ENCODE measurements at regions not wholly inside any gene's neighbourhood (a gene's known extent, or its start where the extent isn't known, plus 50 kb on each side); places are given as distances from the start of the nearest gene placed in this dataset.
"Not testable (repeated sequence)": the region's sequence is repeated elsewhere in the genome, so short reads cannot be mapped to it uniquely, and the experiment has no call there.

DNA sequence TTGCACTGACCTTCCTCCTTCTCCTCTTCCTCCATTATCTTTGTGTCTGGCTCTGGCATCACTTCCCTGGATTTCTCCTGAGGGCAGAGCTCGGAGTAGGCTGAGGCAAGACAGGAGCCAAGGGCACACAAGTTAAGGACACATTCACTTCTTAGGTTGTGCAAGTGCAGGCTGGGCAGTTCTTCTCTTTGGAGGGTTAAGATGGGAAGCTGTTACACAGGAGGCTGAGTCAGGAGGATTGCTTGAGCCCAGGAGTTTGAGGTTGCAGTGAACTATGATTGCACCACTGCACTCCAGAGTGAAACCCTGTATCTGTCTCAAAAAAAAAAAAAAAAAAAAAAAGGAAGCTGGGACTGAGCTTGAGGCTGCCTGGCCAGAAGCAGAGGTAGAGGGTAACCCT lies 176.2 kb upstream of the ANKRD28 start:
- H3K27ac Mint-ChIP-seq = no peak overlapping the region
- DNase-seq = no peak
- ATAC-seq (ENCODE audit: low read depth in 2 of 2) = no peak
- peaks cover 0 to 6% (median 4%) of the 10 kb centered on the region in 3 donors for H3K27me3 Mint-ChIP-seq
- H3K36me3 Mint-ChIP-seq = no peaks in the 10 kb centered on the region
- H3K4me3 Mint-ChIP-seq = no peak overlapping the region
- H3K9me3 Mint-ChIP-seq = peaks cover 0 to 6% (median 0%) of the 10 kb centered on the region in 7 donors
- no peaks in the 10 kb centered on the region for H3K4me1 Mint-ChIP-seq

- Mint-ChIP-seq H3K4me1 (no peaks in the 10 kb centered on the region), H3K27ac (no peak overlapping the region), H3K9me3 (peaks cover 0 to 7% (median 0%) of the 10 kb centered on the region in 7 donors), H3K27me3 (peaks cover 0 to 6% (median 4%) of the 10 kb centered on the region in 3 donors), H3K36me3 (no peaks in the 10 kb centered on the region), H3K4me3 (no peak overlapping the region)
- DNase-seq = no peak
- no peak for ATAC-seq (ENCODE audit: low read depth in 2 of 2)
Measured at GRCh38 chr3:15974647-15975046, 176.9 kb upstream of the ANKRD28 start.

DNA sequence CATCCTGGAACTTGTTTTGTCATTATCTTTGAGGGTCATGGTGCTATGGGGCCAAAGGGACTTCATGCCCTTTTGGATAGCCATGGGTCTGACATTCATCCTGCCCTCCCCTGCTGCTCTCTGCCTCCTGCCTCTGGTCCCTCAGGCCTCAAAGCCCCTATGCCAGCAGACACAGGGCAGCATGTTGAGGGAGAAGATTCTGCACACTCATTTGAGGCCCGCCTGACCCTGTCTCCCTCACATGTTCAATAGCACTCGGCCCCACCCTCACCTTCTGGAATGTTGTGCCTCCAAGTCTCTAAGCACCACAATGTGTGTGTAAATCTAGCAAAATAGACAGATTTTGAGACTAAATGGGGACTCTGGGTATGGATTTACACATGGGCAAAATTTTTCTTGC lies 178.7 kb upstream of the ANKRD28 start:
- no peak overlapping the region for H3K27ac Mint-ChIP-seq

GRCh38 chr3:15977090-15977489 lies 179.3 kb upstream of the ANKRD28 start:
- no peaks in the 10 kb centered on the region for H3K4me1 Mint-ChIP-seq
- H3K36me3 Mint-ChIP-seq = no peaks in the 10 kb centered on the region
- H3K27me3 Mint-ChIP-seq = peaks cover 0 to 6% (median 4%) of the 10 kb centered on the region in 3 donors
- peaks cover 0 to 1% (median 0%) of the 10 kb centered on the region in 7 donors for H3K9me3 Mint-ChIP-seq
- H3K27ac Mint-ChIP-seq = no peak overlapping the region
- no peak for DNase-seq
- no peak for ATAC-seq (ENCODE audit: low read depth in 2 of 2)
- H3K4me3 Mint-ChIP-seq = no peak overlapping the region

More for the DNA sequence above, 178.7 kb upstream of the ANKRD28 start:
- DNase-seq (no peak), ATAC-seq (ENCODE audit: low read depth in 2 of 2) (no peak)
- no peaks in the 10 kb centered on the region for H3K4me1 Mint-ChIP-seq
- no peaks in the 10 kb centered on the region for H3K36me3 Mint-ChIP-seq
- H3K27me3 Mint-ChIP-seq = peaks cover 0 to 6% (median 4%) of the 10 kb centered on the region in 3 donors
- peaks cover 0 to 1% (median 0%) of the 10 kb centered on the region in 7 donors for H3K9me3 Mint-ChIP-seq
- H3K4me3 Mint-ChIP-seq = no peak overlapping the region

DNA sequence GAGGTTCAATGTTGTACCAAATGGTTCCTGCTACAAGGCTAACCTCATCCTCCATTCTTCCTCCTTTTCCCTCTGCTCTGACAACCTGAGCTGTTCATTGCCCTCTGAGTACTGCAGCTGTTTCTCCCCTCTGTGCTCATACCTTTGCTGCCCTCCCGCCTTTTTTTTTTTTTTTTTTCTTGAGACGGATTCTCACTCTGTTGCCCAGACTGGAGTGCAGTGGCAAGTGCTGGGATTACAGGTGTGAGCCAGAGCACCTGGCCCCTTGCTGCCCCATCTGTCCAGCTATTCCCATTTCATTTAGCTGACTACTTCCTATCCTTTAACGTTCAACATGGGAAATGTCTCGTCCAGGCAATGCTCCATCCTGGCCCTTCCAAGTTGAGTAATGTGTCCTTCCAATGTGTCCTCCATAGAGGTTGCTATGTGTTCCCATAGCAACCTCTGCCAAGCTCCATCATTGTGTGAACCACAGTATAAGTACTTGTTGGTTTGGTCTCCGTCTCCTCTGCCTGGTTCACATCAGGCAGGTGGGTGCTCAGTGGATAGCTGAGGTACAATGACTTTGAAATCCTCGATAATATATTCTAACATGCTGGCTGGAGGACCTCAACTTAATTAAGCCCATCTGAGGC lies 179.9 kb upstream of the ANKRD28 start:
- H3K27me3 Mint-ChIP-seq = peaks cover 0 to 6% (median 4%) of the 10 kb centered on the region in 3 donors
- ATAC-seq (ENCODE audit: low read depth in 2 of 2) = no peak
- peaks cover 0 to 1% (median 0%) of the 10 kb centered on the region in 7 donors for H3K9me3 Mint-ChIP-seq
- H3K4me1 Mint-ChIP-seq = no peaks in the 10 kb centered on the region
- DNase-seq = no peak
- no peak overlapping the region for H3K27ac Mint-ChIP-seq
- H3K36me3 Mint-ChIP-seq = no peaks in the 10 kb centered on the region
- no peak overlapping the region for H3K4me3 Mint-ChIP-seq

- H3K9me3 Mint-ChIP-seq = peaks cover 0 to 1% (median 0%) of the 10 kb centered on the region in 7 donors
- H3K27me3 Mint-ChIP-seq = peaks cover 0 to 6% (median 4%) of the 10 kb centered on the region in 3 donors
- H3K36me3 Mint-ChIP-seq = no peaks in the 10 kb centered on the region
- H3K4me3 Mint-ChIP-seq = no peak overlapping the region
- no peaks in the 10 kb centered on the region for H3K4me1 Mint-ChIP-seq
- ATAC-seq (ENCODE audit: low read depth in 2 of 2) (no peak), DNase-seq (no peak)
- H3K27ac Mint-ChIP-seq = no peak overlapping the region
Measured at GRCh38 chr3:15978801-15979200, 181.0 kb upstream of the ANKRD28 start.

- no peaks in the 10 kb centered on the region for H3K4me1 Mint-ChIP-seq
- no peak for DNase-seq
- H3K27ac Mint-ChIP-seq = no peak overlapping the region
- ATAC-seq (ENCODE audit: low read depth in 2 of 2) = no peak
- H3K36me3 Mint-ChIP-seq = no peaks in the 10 kb centered on the region
- peaks cover 0 to 6% (median 4%) of the 10 kb centered on the region in 3 donors for H3K27me3 Mint-ChIP-seq
- H3K4me3 Mint-ChIP-seq = no peak overlapping the region
- H3K9me3 Mint-ChIP-seq = peaks cover 0 to 1% (median 0%) of the 10 kb centered on the region in 7 donors
Measured at GRCh38 chr3:15979495-15979894, 181.7 kb upstream of the ANKRD28 start.

GRCh38 chr3:15979900-15980299 lies 182.1 kb upstream of the ANKRD28 start:
- no peaks in the 10 kb centered on the region for H3K4me1 Mint-ChIP-seq
- ATAC-seq (ENCODE audit: low read depth in 2 of 2) (no peak), DNase-seq (no peak)
- peaks cover 0 to 1% (median 0%) of the 10 kb centered on the region in 7 donors for H3K9me3 Mint-ChIP-seq
- H3K27me3 Mint-ChIP-seq = peaks cover 0 to 6% (median 4%) of the 10 kb centered on the region in 3 donors
- no peaks in the 10 kb centered on the region for H3K36me3 Mint-ChIP-seq
- no peak overlapping the region for H3K4me3 Mint-ChIP-seq
- no peak overlapping the region for H3K27ac Mint-ChIP-seq

GRCh38 chr3:15982243-15982642 lies 184.5 kb upstream of the ANKRD28 start:
- Mint-ChIP-seq H3K4me1 (no peaks in the 10 kb centered on the region), H3K36me3 (peaks cover 4 to 6% of the 10 kb centered on the region in 2 donors), H3K27me3 (peaks cover 0 to 8% (median 4%) of the 10 kb centered on the region in 3 donors), H3K9me3 (peaks cover under 1 to 13% (median 6%) of the 10 kb centered on the region in 7 donors), H3K27ac (no peak overlapping the region), H3K4me3 (no peak overlapping the region)
- DNase-seq (no peak), ATAC-seq (ENCODE audit: low read depth in 2 of 2) (no peak)

DNA sequence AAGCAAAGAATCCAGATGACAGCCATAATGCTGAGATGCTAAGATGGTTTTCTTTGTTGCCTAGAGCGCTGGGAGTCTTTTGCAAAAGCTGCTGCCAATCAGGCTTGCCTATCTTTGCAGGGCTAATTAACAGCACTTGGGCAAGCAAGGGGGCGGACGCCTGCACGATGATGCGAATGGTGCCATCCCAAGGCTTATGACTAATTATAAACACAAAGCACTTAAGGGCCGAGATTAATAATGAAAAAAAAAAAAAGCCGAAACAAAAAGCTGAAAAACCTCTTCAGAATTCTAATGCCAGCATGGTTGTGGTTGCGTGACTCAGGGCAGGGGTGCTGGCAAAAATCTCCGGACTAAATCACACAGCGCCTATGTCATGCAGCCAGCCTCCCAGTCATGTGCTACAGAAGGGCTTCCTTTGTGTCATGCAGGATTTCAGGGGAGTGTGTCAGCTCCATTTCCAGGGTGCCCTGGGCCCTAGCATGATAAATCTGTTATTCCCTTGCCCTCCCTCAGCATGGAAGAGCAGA lies 185.0 kb upstream of the ANKRD28 start:
- Mint-ChIP-seq H3K4me1 (no peaks in the 10 kb centered on the region), H3K36me3 (peaks cover 8 to 11% of the 10 kb centered on the region in 2 donors)

GRCh38 chr3:15983232-15983631 lies 185.5 kb upstream of the ANKRD28 start:
- DNase-seq (no peak), ATAC-seq (ENCODE audit: low read depth in 2 of 2) (no peak)
- Mint-ChIP-seq H3K27me3 (peaks cover 0 to 6% (median 0%) of the 10 kb centered on the region in 3 donors), H3K9me3 (peaks cover 4 to 20% (median 9%) of the 10 kb centered on the region in 7 donors), H3K4me1 (no peaks in the 10 kb centered on the region), H3K4me3 (no peak overlapping the region), H3K27ac (no peak overlapping the region), H3K36me3 (peaks cover 8 to 11% of the 10 kb centered on the region in 2 donors)

More for the DNA sequence above, 185.0 kb upstream of the ANKRD28 start:
- Mint-ChIP-seq H3K4me3 (no peak overlapping the region), H3K27me3 (peaks cover 0 to 10% (median 3%) of the 10 kb centered on the region in 3 donors), H3K9me3 (peaks cover 4 to 17% (median 9%) of the 10 kb centered on the region in 7 donors), H3K27ac (no peak overlapping the region)
- DNase-seq (no peak), ATAC-seq (ENCODE audit: low read depth in 2 of 2) (no peak)

DNA sequence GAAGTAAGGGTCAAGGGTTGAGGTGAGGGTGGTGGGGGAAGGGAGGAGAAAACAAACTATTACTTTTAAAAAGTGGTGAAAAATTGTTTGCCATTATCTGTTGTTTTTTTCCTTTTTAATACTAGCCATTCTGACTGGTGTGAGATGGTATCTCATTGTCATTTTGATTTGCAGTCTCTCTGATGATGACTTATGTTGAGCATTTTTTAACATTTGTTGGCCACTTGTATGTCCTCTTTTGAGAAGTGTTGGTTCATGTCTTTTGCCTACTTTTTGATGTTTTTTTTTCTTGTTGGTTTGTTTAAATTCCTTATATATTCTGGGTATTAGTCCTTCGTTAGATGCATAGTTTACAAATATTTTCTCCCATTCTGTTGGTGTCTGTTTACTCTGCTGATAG lies 185.9 kb upstream of the ANKRD28 start:
- H3K4me1 Mint-ChIP-seq = no peaks in the 10 kb centered on the region
- no peak for DNase-seq
- H3K9me3 Mint-ChIP-seq = peaks cover 6 to 25% (median 13%) of the 10 kb centered on the region in 7 donors
- H3K4me3 Mint-ChIP-seq = no peak overlapping the region
- peak overlapping the region in 1 of 6 donors; percentile 30 for H3K27ac Mint-ChIP-seq
- no peak for ATAC-seq (ENCODE audit: low read depth in 2 of 2)
- peaks cover 8 to 15% of the 10 kb centered on the region in 2 donors for H3K36me3 Mint-ChIP-seq
- H3K27me3 Mint-ChIP-seq = peaks cover 0 to 6% (median 0%) of the 10 kb centered on the region in 3 donors

- DNase-seq (no peak), ATAC-seq (ENCODE audit: low read depth in 2 of 2) (no peak)
- Mint-ChIP-seq H3K4me3 (no peak overlapping the region), H3K27ac (no peak overlapping the region), H3K4me1 (no peaks in the 10 kb centered on the region), H3K9me3 (peaks cover 13 to 38% (median 31%) of the 10 kb centered on the region in 7 donors), H3K36me3 (peaks cover 21 to 29% of the 10 kb centered on the region in 2 donors), H3K27me3 (peaks cover 0 to 15% (median 0%) of the 10 kb centered on the region in 3 donors)
Measured at GRCh38 chr3:15989419-15989818, 185.1 kb upstream of the GALNT15 start.

- H3K27ac Mint-ChIP-seq; H3K27me3 Mint-ChIP-seq; DNase-seq; ATAC-seq (ENCODE audit: low read depth in 2 of 2); H3K4me1 Mint-ChIP-seq; H3K4me3 Mint-ChIP-seq: not testable (repeated sequence)
- Mint-ChIP-seq H3K9me3 (peaks cover 9 to 32% (median 18%) of the 10 kb centered on the region in 7 donors), H3K36me3 (peaks cover 13 to 24% of the 10 kb centered on the region in 2 donors)
Measured at GRCh38 chr3:15993660-15994059, 180.8 kb upstream of the GALNT15 start.
